ENCODE measurements at regions not wholly inside any gene's neighbourhood (a gene's known extent, or its start where the extent isn't known, plus 50 kb on each side); places are given as distances from the start of the nearest gene placed in this dataset.

GRCh38 chr21:21661741-21662140 lies 663.5 kb downstream of the NCAM2 start:
- Mint-ChIP-seq H3K4me3 (no peak overlapping the region), H3K9me3 (peaks cover 12 to 17% of the 10 kb centered on the region in 2 donors), H3K36me3 (peaks cover 16% of the 10 kb centered on the region), H3K27me3 (ENCODE audit: low read depth in 2 of 2) (no peaks in the 10 kb centered on the region), H3K27ac (no peak overlapping the region), H3K4me1 (no peaks in the 10 kb centered on the region)
- Histone ChIP-seq H3K4me3 (ENCODE audit: low read length) (no peak overlapping the region), H3K4me1 (ENCODE audit: control insufficient read depth, insufficient read depth, low read length) (no peaks in the 10 kb centered on the region), H3K27ac (ENCODE audit: low read length) (no peak overlapping the region), H3K9me3 (ENCODE audit: control insufficient read depth, insufficient read depth, low read length) (no peaks in the 10 kb centered on the region), H3K36me3 (ENCODE audit: control insufficient read depth, insufficient read depth, low read length) (no peaks in the 10 kb centered on the region), H3K27me3 (ENCODE audit: control insufficient read depth, insufficient read depth, low read length) (no peaks in the 10 kb centered on the region)
- TF ChIP-seq CTCF (IDR thresholded peaks at IDR 0.05) = no peak
- DNase-seq (no peak), ATAC-seq (no peak)
- WGBS (ENCODE audit: insufficient coverage) = 78% methylated on average over 1 of the region's 1 CpG
- intact Hi-C loops (cut with micrococcal nuclease) = no loop called here

- Mint-ChIP-seq H3K4me3 (no peak overlapping the region), H3K36me3 (peaks cover 16% of the 10 kb centered on the region), H3K9me3 (peaks cover 12 to 17% of the 10 kb centered on the region in 2 donors), H3K4me1 (no peaks in the 10 kb centered on the region), H3K27ac (no peak overlapping the region), H3K27me3 (ENCODE audit: low read depth in 2 of 2) (no peaks in the 10 kb centered on the region)
- ATAC-seq (no peak), DNase-seq (no peak)
- H3K9me3 ChIP-seq (ENCODE audit: control insufficient read depth, insufficient read depth, low read length) = no peaks in the 10 kb centered on the region
- WGBS (ENCODE audit: insufficient coverage) = no CpG with 5 or more reads among the region's 1 CpG
- H3K36me3 ChIP-seq (ENCODE audit: control insufficient read depth, insufficient read depth, low read length) = no peaks in the 10 kb centered on the region
- intact Hi-C loops (cut with micrococcal nuclease) = no loop called here
- no peaks in the 10 kb centered on the region for H3K27me3 ChIP-seq (ENCODE audit: control insufficient read depth, insufficient read depth, low read length)
- TF ChIP-seq CTCF (IDR thresholded peaks at IDR 0.05) = no peak
- no peak overlapping the region for H3K27ac ChIP-seq (ENCODE audit: low read length)
- H3K4me3 ChIP-seq (ENCODE audit: low read length) = no peak overlapping the region
- H3K4me1 ChIP-seq (ENCODE audit: control insufficient read depth, insufficient read depth, low read length) = no peaks in the 10 kb centered on the region
Observed at GRCh38 chr21:21662776-21663175, 664.6 kb downstream of the NCAM2 start.

GRCh38 chr21:21664871-21665270 lies 666.7 kb downstream of the NCAM2 start:
- no peak for TF ChIP-seq CTCF (IDR thresholded peaks at IDR 0.05)
- no peaks in the 10 kb centered on the region for H3K27me3 Mint-ChIP-seq (ENCODE audit: low read depth in 2 of 2)
- no peak overlapping the region for H3K27ac ChIP-seq (ENCODE audit: low read length)
- no peaks in the 10 kb centered on the region for H3K4me1 ChIP-seq (ENCODE audit: control insufficient read depth, insufficient read depth, low read length)
- H3K4me3 ChIP-seq (ENCODE audit: low read length) = no peak overlapping the region
- WGBS (ENCODE audit: insufficient coverage) = 80% methylated on average over 5 of the region's 5 CpGs
- no peak overlapping the region for H3K4me3 Mint-ChIP-seq
- DNase-seq = no peak
- H3K36me3 ChIP-seq (ENCODE audit: control insufficient read depth, insufficient read depth, low read length) = no peaks in the 10 kb centered on the region
- peaks cover 16% of the 10 kb centered on the region for H3K36me3 Mint-ChIP-seq
- peaks cover 7% of the 10 kb centered on the region for H3K9me3 ChIP-seq (ENCODE audit: control insufficient read depth, insufficient read depth, low read length)
- no peak overlapping the region for H3K27ac Mint-ChIP-seq
- H3K4me1 Mint-ChIP-seq = no peaks in the 10 kb centered on the region
- ATAC-seq = no peak
- no peaks in the 10 kb centered on the region for H3K27me3 ChIP-seq (ENCODE audit: control insufficient read depth, insufficient read depth, low read length)
- intact Hi-C loops (cut with micrococcal nuclease) = no loop called here
- H3K9me3 Mint-ChIP-seq = peaks cover 12 to 18% of the 10 kb centered on the region in 2 donors

- H3K4me3 Mint-ChIP-seq = no peak overlapping the region
- H3K36me3 Mint-ChIP-seq = peaks cover 16% of the 10 kb centered on the region
- ATAC-seq (no peak), DNase-seq (no peak)
- H3K9me3 Mint-ChIP-seq = peaks cover 11 to 15% of the 10 kb centered on the region in 2 donors
- H3K4me3 ChIP-seq (ENCODE audit: low read length) = no peak overlapping the region
- WGBS (ENCODE audit: insufficient coverage) = no CpG with 5 or more reads among the region's 1 CpG
- no peak for TF ChIP-seq CTCF (IDR thresholded peaks at IDR 0.05)
- H3K4me1 ChIP-seq (ENCODE audit: control insufficient read depth, insufficient read depth, low read length) = no peaks in the 10 kb centered on the region
- H3K27ac Mint-ChIP-seq = no peak overlapping the region
- H3K36me3 ChIP-seq (ENCODE audit: control insufficient read depth, insufficient read depth, low read length) = no peaks in the 10 kb centered on the region
- peaks cover 7% of the 10 kb centered on the region for H3K9me3 ChIP-seq (ENCODE audit: control insufficient read depth, insufficient read depth, low read length)
- intact Hi-C loops (cut with micrococcal nuclease) = no loop called here
- H3K27me3 ChIP-seq (ENCODE audit: control insufficient read depth, insufficient read depth, low read length) = no peaks in the 10 kb centered on the region
- H3K4me1 Mint-ChIP-seq = no peaks in the 10 kb centered on the region
- no peaks in the 10 kb centered on the region for H3K27me3 Mint-ChIP-seq (ENCODE audit: low read depth in 2 of 2)
- H3K27ac ChIP-seq (ENCODE audit: low read length) = no peak overlapping the region
Observed at GRCh38 chr21:21666689-21667088, 668.5 kb downstream of the NCAM2 start.

Measured in natural killer cell (primary cell).